Epidermal melanocyte (primary cell): ENCODE measurements at regions not wholly inside any gene's neighbourhood (a gene's known extent, or its start where the extent isn't known, plus 50 kb on each side); places are given as distances from the start of the nearest gene placed in this dataset.

Source experiments
- DNase-seq: peaks from one replicate; pipeline ENCODE4 v3.0.0; 2011; ENCODE audit warnings: low spot score; ENCODE audit not compliant: insufficient read length

DNA sequence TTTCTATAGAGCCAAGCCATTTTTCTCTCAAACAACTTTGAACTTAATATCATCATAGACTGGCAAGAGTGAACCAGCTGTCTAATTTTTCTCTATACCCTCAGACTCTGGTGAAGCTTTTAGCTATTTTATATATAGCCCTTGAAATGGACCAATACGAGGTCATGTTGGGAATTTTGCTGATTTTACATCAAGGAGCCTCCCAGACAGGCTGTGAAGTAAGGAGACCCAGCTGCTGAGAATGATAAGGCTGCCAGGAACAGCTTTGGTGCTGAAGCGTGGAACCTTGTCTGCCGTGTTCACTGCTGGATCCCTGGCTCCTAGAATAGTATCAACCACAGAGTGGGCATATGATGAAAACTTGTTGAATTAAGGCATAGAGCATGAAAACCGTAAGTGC, 326.2 kb upstream of the NAV3 start:
- no peak for DNase-seq

DNA sequence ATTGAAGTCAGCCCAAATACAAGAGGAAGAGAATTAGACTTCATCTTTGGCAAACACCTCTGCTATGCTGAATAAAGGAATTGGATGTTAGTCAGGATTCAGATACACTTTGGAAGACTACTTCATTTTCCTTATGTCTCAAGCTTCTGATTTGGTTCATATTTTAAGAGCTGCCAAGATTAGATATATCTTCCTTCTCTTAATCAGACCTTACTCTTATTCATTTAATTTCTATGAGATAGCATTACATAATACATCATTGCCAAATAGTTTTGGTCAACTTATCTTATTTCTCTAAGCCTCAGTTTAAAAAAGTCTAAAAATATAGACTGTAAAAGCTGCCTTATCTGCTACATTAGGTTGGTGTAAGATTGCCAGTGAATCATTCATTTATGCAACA, 330.6 kb upstream of the NAV3 start:
- no peak for DNase-seq

DNA sequence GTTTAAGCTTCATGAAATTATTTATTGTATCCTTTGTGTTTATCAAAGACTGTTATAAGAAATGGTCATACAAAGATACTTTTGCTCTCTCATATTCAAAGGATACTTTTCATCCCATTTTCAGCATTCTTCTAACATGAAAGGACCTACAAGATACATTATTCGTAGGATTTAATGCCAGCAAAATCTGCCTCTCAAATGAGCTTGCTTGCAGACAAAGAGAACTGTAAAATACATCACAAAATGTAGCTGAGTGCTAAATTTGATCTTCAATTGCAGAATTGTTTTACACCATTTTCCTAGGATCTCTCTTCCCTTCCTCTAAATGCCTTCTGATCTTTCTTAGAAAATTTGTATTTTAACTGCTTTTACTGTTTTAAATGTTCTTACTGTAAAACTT, 333.0 kb upstream of the NAV3 start:
- DNase-seq = no peak

DNA sequence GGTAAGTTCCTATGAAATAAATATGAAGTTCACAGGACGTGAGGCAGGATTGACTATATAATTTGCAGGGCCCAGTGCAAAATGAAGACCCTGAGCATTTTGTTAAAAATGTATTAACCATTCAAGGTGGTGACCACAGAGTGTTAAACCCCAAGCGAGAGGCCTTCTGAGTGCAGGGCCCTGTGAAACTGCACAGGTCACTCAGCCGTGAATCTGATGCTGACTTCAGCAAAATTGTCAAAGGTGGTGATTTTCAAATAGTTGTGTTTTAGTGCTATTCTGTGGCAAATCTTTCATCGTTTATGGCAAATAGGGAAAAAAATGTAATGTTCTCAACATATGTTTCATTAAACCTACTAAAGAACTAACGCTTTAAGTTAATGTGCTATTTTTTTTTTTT, 334.0 kb upstream of the NAV3 start:
- DNase-seq = no peak

DNA sequence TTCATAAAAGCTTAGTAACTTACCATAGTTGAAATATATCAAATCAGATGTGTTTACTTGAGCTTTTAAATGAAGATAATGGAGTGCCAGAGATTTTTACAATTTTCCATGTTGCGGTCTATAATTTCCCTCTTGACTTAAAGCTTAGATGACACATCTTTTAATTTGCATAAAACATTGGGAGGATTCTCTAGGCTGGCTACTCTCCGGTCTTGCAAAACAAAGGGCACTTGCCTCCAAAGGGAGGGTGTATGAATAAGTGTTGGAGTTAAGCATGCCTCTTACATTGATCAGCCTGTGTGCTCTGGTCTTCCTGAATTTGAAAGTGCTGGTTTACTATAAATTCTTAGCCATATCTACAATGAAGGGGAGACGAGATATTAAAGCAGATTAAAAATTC, 336.4 kb upstream of the NAV3 start:
- no peak for DNase-seq

DNA sequence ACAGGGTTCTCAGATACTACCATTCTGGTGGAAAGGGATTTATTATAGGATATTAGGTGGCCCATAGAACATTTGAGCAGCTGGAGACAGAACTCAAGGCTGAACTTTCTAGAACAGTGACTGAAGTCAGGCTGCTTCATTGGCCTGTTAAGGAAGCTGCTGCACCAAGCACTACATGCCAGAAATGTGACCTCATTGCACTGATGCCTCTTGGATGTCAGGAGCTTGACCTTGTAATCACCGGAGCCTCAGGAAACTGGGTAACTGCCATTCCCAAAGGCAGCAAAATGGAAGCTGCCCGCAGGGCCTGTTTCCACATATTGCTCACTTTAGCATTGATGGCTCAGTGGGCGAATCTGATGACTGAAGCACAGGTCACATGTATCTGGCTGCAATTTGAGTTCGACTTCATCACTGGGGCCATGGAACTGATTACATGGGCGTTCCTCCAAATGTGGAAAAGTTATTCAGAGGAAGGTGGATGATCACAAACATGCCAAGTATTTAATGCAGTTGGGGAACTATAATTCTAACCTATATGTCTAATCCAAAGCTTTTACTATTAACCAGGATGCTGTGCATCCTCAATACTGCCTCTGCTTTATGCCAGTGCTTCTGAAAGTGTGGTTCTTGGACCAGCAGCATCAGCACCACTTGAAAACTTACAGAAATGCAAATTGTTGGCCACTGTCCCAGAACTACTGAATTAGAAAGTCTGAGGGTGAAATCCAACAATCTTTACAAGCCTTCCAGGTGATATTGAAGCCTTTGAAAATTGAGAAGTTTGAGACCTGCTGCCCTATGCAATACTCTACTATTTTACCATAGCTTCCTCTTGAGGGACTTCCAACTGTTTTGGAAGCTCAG, 337.2 kb upstream of the NAV3 start:
- no peak for DNase-seq

DNA sequence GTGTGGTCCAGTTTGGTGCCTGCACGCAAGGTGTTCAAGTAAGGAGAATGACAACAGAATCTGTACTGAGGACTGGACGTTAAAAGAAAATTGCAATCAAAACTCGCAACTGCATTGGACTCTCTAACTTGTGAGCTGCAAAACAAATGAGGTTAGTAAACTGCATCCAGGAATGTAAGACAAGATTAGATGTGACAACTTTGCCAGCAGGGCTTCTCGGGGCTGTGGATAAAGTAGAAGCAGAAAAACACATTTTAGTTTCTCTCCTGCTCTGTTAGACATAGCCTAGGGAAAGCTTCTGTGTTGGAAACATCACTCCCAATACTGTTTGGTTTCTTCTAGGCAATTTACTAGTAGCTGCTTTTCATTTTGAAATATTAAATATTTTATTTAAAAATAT, 338.2 kb upstream of the NAV3 start:
- no peak for DNase-seq

DNA sequence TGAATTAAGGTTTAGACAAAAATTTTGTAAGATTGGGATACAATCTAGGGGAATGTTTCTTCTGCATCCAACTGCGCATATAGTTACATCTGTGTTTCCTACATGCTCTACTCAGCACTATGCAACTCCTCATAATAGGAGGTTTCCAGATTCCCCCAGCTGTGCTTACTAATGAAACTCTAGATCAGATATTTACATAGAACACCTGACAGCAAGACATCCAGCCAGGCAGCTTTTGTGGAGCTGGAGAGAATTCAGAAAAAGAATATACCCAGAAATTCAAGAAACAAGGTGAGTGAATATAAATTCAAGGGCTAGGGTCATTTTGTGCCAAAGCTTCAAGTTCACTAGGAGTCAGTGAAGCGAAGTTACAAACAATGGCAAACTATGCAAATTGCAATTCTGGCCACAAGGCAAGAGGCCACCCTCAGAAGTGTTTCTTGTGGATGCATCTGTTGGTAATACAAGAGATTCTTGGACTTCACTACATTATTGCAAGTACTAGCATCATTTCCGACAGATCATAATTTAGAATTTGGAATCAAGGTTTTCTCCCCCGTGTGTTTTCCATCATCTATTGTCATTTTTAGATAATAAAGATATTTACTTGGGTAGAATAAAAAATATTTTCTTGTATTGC, 341.2 kb upstream of the NAV3 start:
- DNase-seq = no peak

DNA sequence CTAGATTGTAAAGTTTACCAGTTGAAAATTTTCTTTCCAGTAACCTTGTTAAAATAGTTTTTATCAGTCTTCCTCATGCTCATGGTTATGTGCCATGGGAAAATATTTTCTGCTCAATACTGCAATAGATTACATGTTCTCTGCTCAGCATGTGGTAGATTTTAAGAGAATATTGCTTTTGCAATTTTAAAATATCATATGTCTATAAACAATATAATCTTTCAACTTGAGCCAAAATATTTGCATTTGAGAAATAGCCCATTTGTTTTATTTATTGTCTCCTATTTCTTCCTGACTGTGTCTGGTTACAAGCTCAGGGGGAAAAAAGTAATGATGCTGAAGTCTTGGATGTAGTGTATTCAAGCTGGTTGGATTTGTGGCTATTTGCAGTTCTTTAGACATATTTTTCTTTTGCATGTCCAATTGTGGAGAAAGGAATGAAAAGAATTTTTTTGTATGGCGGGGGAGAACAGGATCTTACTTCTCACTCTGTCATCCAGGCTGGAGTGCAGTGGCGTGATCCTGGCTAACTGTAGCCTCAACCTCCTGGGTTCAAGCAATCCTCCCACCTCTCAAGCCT, 342.6 kb upstream of the NAV3 start:
- DNase-seq = no peak

DNA sequence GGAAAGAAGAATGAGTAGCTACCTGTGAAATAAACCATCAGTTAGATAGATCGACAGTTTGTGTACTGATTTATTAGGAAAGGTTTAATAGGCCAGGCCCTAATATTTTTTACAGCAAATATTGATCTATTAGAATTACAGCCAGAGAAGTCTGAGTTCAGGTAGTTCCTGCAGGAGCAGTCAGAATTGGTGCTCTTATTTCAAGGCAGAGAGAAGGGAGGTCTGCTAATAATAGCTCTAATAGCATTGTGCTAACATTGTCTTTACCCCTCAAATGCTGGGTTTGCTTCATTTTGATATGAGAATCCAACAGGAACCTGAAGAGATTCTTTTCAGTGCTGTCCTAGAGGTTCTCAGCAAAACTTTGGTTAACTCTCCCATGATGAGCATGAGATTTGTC, 343.8 kb upstream of the NAV3 start:
- DNase-seq = no peak

DNA sequence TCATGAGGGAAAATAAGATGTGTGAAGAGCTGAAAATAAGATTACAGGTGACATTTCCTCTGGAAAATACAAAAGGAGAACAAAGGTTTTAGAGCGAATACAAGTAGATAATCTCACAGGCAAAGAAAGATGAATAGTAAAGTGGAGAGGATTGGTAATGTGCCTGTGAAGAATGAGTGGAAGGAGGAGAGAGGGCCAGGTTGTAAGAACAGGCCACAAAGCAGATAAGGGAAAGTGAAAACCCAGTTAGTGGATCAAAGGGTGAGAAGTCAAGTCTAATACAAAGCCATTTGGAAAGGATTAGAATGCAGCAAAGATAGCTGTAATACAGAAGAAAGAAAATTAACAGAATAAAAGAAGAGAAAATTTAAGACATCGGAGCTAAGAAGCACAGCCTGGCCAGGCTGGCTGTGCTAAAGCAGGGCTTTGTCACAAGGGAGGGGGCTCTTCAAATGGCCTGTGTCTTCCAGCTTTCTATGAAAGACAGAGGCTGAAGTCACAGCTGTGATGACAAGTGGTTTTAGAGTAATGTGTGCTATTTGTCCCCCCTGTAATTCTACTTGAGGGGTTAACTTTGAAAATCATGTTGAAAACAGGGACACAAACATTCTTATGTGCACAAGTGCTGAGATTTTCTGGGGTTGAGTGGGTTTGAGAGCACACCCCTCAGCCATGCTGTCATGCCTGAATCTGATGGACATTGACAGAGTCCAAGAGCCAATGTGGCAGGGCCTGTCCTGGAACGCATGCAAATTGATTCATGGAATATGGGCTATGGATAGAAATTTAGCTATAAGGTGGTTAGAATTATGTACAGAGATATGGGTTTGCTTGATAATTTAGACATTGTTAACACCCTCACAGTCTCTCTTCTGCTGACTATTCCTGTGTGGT, 344.5 kb upstream of the NAV3 start:
- no peak for DNase-seq

DNA sequence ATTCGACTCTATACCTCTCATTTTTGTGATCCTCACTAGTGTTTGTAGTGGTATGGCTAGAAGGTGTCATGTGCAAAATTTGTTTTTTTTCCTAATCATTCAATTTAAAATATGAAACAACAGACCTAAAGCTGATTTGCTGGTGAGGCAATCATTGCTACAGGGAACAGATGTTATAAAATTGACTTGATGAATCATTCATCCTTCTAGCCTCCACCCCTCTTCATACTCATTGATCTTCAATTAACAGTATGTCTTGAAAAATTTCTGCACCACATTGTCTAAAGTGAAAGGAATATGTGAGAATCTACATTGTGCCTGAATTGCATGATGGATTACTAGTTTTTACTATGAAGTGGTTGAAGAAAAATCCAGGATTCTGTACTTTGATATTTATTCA, 349.0 kb upstream of the NAV3 start:
- no peak for DNase-seq

DNA sequence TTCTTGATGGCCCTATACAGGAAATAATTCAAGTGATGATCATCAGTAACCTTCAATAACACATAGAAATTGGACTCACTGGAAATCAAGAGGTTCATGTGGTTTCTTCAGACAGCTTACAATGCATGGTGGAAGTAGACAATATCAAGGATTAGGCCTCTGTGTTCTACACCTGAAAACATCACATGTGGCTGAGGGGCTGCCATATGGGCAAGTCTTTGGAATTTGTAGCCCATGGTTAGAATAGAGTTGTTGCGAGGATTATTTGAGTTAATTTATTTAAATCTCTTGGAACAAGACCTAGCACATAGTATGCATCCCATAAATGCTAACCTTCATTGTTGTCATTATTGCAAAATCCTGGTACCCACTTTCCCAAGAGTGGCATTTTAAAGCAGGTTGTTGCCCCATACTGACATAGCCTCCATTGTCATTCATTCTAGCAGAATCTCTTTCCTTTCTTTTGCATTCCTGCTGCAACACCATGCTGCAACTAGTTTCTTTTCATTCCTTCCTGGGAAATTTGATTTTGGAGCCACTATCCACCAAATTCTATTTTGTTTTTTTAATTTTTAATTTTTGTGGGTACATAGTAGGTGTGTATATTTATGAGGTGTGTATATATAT, 352.7 kb upstream of the NAV3 start:
- DNase-seq = no peak

DNA sequence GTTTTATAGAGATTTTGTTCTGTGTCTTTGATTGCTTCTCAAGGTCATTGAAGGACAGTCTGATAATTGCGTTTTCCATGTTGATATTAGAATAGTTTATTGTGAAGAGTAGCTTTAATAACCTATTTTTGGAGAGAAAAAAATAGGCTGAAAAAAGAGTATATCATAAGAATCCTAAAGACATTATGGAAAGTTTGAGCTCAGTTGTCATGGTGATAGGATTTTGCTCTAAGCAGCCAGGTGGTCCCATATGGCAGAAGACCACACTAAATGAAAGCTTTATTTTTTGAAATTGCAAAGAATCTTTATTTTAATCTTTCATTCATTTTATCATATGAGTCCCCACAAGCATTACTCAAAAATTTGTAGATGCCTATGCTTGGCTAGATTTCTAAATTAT, 358.9 kb upstream of the NAV3 start:
- DNase-seq = no peak

DNA sequence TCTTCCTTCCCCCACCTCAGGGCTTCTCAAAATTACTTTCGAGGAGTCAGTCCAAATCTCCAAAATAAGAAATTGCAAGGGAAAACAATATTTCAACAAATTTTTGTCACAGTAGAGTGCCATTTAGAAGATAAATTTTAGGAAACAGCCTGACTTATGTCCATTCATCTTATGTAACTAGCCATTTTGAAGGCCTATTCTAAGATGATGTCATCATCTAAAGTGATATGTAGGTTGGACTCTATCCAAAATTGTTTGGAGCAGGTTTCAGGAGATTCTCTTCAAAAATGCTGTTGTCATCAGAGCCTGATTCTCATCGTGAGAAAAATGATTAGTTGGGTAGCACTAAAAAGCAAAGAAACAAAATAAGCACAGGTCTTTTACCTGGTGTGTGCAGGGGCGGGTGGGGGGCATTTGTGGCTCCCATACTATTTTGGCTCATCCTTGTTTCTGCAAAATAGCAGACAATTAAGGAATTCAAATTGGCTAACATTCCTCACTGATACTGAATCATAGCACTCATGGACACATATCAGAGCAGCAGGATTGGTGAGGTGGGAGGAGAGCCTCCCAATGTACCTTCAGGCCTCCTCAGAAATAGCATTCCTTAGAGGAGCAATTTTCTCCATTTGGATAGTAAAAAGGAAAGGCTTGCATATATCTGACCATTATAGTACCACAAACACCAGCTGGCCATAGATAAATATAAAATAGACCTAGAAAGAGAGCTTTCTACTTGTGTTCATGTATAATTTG, 360.9 kb upstream of the NAV3 start:
- DNase-seq = no peak

DNA sequence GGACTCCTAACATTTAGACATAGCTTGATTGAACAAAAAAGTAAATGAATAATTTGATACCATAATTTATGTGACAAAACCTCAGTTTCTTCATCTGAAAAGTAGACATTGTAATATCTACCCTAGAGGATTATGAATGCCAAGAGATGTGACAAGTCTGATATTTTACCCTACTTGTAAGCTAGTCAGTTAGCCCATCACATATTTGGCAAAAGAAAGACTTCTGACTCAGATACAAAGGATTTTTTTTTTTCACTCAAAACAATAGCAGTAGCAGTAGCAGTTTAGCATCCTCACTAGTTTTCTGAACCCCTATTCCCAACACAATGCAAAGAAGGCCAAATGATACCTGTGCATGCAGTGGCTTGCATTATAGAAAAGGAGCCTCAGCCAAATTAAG, 377.3 kb upstream of the E2F7 start:
- DNase-seq = no peak

DNA sequence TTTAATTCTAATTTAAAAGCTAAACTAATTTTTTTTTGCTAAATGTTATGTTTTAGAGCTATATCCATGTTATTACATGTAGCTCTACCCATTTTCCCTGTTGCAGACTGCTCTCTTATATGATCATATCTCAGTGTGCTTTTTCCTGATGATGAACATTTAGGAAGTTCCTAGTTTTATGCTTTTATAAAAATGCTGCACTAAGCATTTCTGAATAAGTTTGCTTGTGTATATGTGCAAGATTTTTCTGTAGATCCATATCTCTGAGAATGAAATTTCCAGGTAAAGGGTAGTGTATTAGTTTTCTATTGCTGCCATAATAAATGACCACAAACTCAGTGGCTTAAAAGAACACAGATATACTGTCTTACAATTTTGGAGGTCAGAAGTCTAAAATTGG, 374.4 kb upstream of the E2F7 start:
- no peak for DNase-seq

DNA sequence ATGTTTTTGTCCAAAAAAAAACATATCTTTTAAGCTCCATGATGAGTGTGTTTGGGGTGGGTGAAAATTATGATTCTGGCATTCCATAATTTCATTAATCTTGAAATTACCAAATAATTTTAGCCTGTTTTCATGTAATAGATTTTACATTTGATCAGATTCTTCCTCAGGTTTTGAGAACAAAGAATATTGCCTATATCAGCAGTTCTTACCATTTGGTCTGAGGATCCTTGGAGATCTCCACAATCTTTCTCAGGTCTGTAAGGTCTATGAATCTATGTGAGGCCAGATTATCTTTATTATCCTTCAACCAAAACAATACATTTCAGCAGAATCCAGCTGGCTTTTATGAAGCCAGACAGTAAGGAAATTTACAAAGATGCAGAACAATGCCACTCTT, 373.3 kb upstream of the E2F7 start:
- DNase-seq = no peak

DNA sequence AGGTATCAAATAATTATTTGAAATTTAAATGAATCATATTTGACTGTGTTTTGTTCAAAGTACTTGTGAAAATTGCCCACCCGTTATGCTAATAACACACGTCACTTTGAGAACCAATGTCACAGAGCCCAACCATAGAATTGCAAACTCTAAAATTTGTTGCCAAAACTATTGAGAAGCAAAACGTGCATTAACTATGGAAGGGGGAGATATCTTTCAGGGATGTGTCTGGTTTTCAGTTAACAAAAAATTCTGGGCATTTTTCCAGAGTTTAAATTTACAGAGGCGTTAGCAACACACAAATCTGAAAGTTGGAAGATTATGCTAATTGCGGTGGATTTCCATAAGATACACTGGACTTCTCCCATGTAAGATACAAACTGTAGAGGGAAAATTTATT, 371.8 kb upstream of the E2F7 start:
- DNase-seq = no peak

DNA sequence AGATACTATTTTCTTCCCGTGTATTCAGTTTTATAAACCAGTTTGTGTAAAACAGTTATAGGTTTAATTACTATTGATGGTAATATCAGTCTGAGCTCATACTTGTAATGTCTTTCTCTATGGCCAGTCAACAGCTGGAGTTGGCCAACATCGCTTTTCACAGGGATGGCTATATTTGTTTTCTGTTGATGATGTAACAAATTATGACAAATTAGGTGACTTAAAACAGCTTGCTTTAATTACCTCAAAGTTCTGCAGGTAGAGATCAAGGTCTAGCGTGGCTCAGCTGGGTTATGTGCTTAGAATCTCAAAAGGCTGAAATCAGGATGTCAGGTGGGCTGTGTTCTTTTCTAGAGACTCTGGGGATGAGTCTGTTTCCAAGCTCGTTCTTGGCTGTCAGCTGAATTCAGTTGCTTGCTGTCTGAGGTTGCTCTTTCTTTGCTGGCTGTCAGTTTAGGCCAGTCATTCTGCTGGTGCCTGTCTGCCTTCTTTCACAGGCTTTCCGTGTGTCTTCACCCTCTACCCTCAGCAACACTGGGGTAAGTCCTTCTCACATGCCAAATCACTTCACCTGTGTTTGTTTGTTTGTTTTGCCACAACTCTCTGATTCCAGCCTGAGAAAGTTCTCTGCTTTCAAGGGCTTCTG, 370.2 kb upstream of the E2F7 start:
- DNase-seq = no peak
